ENCODE measurements at regions not wholly inside any gene's neighbourhood (a gene's known extent, or its start where the extent isn't known, plus 50 kb on each side); places are given as distances from the start of the nearest gene placed in this dataset.

DNA sequence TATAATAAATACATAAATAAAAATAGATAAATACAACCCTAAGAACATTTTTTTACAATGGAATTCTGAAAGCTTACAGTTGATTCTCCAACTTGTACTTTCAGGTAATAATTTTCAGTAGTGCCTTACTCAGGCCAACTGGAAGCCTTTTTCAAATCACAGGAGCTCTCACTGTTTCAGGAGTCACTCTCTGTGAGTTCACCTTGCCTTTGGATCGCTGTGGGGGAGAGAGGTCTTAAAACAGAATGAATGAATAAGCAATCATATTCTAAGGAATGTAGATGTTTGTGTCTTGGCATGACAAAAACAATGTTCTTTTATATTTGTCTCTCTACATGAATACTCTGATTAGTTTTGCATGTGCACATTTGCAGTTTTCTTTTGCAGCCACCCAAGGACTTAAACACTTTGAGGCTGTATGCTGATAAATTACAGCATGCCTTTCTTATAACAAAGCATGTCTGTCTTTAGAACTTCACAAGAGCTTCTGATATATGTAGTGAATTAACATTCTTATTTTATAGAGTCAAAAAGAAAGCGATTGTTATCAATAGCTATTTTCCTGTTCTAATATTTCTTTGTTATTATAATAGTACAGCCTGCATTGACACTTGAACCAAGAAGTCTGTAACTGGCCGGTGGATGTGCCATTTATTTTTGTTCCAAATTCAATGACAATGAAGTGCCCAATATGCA, 1111.5 kb upstream of the ATXN8OS start:
- no peak overlapping the region for H3K14ac ChIP-seq (ENCODE audit: insufficient read length)
- no peak overlapping the region for H3K4me3 ChIP-seq (ENCODE audit: extremely low read depth in 1 of 4, insufficient read depth in 2 of 4, low read depth in 3 of 4, low read length in 4 of 4)
- ChIA-PET CTCF (ENCODE audit: partially characterized antibody) (no interaction called here), POLR2A (ENCODE audit: partially characterized antibody) (no interaction called here)
- no peak overlapping the region for H3K56ac ChIP-seq (replicated peaks; ENCODE audit: insufficient read length, low read depth, low read length)
- no peak overlapping the region for H3K18ac ChIP-seq (ENCODE audit: extremely low read depth, low read length)
- 65% methylated on average over 3 of the region's 3 CpGs; no CpG with 5 or more reads in 1 of the 2 experiments for WGBS, 2 experiments (ENCODE audit: extremely low coverage in 1 of 2, insufficient coverage in 1 of 2, insufficient read length in 1 of 2, insufficient replicate concordance in 2 of 2, low coverage in 1 of 2, low lambda C conversion rate in 2 of 2, missing lambda C conversion rate in 1 of 2)
- no peak overlapping the region for H2AK5ac ChIP-seq (ENCODE audit: low read depth, low read length)
- no peak overlapping the region; the same call in 1 of the 2 replicates for H3K27ac ChIP-seq (ENCODE audit: low read depth, low read length)
- H2BK15ac ChIP-seq (ENCODE audit: low read length) = no peak overlapping the region
- no peaks in the 10 kb centered on the region for H3K9me3 ChIP-seq (ENCODE audit: insufficient read depth in 2 of 2, low read depth in 1 of 2, low read length in 1 of 2)
- H3K79me2 ChIP-seq (ENCODE audit: control insufficient read depth in 1 of 2, insufficient read depth in 2 of 2, low read length in 2 of 2) = no peaks in the 10 kb centered on the region
- H3K36me3 ChIP-seq (ENCODE audit: control insufficient read depth in 2 of 4, insufficient read depth in 4 of 4, low read length in 3 of 4) = no peaks in the 10 kb centered on the region
- FAIRE-seq (no peak), DNase-seq (ENCODE audit: low read depth in 1 of 2, low spot score in 2 of 2) (no peak)
- no peak overlapping the region for H2BK12ac ChIP-seq (ENCODE audit: low read depth, low read length)
- H2BK20ac ChIP-seq (ENCODE audit: low read length) = no peak overlapping the region
- H3K4me1 ChIP-seq (replicated peaks in 1 of 4; ENCODE audit: control insufficient read depth in 3 of 4, insufficient read depth in 4 of 4, low read length in 3 of 4) = peaks cover 0 to 8% (median 0%) of the 10 kb centered on the region in 4 experiments; a peak in 2 of 7 replicates
- H2BK5ac ChIP-seq (ENCODE audit: low read depth, low read length) = no peak overlapping the region
- no peak overlapping the region for H4K8ac ChIP-seq (ENCODE audit: extremely low read depth, insufficient read depth, low read length)
- H3K23me2 ChIP-seq (ENCODE audit: low read depth, low read length) = no peaks in the 10 kb centered on the region
- H3K4ac ChIP-seq (replicated peaks; ENCODE audit: insufficient read length, low read depth, low read length) = no peak overlapping the region
- H3K9ac ChIP-seq (replicated peaks in 1 of 4; ENCODE audit: extremely low read depth in 1 of 4, low read depth in 3 of 4, low read length in 3 of 4) = no peak overlapping the region
- H3K23ac ChIP-seq (ENCODE audit: insufficient read length) = no peak overlapping the region
- no peaks in the 10 kb centered on the region for H3K79me1 ChIP-seq (ENCODE audit: low read depth, low read length)
- no peak overlapping the region for H2AFZ ChIP-seq (ENCODE audit: low read length)
- 0 out of 4 replicates have a peak overlapping the region, but pooled peaks of 1 of the 2 experiments have one; percentile 14 for H3K4me2 ChIP-seq (ENCODE audit: insufficient read depth in 1 of 2, low read depth in 2 of 2, low read length in 2 of 2)
- H4K91ac ChIP-seq (replicated peaks; ENCODE audit: insufficient read length, low read length) = no peak overlapping the region
- no peak overlapping the region for H2BK120ac ChIP-seq (replicated peaks; ENCODE audit: low read depth, low read length)
- H4K20me1 ChIP-seq (replicated peaks in 1 of 2; ENCODE audit: control insufficient read depth in 1 of 2, insufficient read depth in 2 of 2, low read length in 2 of 2) = no peaks in the 10 kb centered on the region
- H4K5ac ChIP-seq (ENCODE audit: insufficient read length, low read depth, low read length) = no peak overlapping the region
- no peaks in the 10 kb centered on the region for H3K27me3 ChIP-seq (replicated peaks in 1 of 4; ENCODE audit: control insufficient read depth in 3 of 4, extremely low read depth in 1 of 4, insufficient read depth in 3 of 4, low read length in 3 of 4)
- TF ChIP-seq CBX5 (IDR thresholded peaks at IDR 0.05; ENCODE audit: low read depth, low read length) (no peak), CTBP2 (IDR thresholded peaks at IDR 0.05; ENCODE audit: borderline replicate concordance, insufficient read depth, insufficient read length, low read length) (no peak), RFX5 (IDR thresholded peaks at IDR 0.05; ENCODE audit: borderline replicate concordance, low read depth, low read length) (no peak), ZNF274 (IDR thresholded peaks at IDR 0.05; ENCODE audit: borderline replicate concordance, extremely low read depth, low read length) (no peak), TBP (IDR thresholded peaks at IDR 0.05; ENCODE audit: low read depth, low read length) (no peak), MAFK (IDR thresholded peaks at IDR 0.05; ENCODE audit: low read depth, low read length) (no peak), CHD2 (IDR thresholded peaks at IDR 0.05; ENCODE audit: low read length) (no peak), CHD1 (IDR thresholded peaks at IDR 0.05; ENCODE audit: low read depth, low read length) (no peak)
- TF ChIP-seq, protein P1, sequence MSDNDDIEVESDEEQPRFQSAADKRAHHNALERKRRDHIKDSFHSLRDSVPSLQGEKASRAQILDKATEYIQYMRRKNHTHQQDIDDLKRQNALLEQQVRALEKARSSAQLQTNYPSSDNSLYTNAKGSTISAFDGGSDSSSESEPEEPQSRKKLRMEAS (IDR thresholded peaks at IDR 0.05) = no peak
- TF ChIP-seq, protein P2, sequence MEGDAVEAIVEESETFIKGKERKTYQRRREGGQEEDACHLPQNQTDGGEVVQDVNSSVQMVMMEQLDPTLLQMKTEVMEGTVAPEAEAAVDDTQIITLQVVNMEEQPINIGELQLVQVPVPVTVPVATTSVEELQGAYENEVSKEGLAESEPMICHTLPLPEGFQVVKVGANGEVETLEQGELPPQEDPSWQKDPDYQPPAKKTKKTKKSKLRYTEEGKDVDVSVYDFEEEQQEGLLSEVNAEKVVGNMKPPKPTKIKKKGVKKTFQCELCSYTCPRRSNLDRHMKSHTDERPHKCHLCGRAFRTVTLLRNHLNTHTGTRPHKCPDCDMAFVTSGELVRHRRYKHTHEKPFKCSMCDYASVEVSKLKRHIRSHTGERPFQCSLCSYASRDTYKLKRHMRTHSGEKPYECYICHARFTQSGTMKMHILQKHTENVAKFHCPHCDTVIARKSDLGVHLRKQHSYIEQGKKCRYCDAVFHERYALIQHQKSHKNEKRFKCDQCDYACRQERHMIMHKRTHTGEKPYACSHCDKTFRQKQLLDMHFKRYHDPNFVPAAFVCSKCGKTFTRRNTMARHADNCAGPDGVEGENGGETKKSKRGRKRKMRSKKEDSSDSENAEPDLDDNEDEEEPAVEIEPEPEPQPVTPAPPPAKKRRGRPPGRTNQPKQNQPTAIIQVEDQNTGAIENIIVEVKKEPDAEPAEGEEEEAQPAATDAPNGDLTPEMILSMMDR (IDR thresholded peaks at IDR 0.05; ENCODE audit: control extremely low read depth in 1 of 3, insufficient read depth in 1 of 3, low read depth in 1 of 3, low read length in 3 of 3) = no peak

All from H1 (cell line).